ENCODE measurements at regions not wholly inside any gene's neighbourhood (a gene's known extent, or its start where the extent isn't known, plus 50 kb on each side); places are given as distances from the start of the nearest gene placed in this dataset.
"Not testable (repeated sequence)": the region's sequence is repeated elsewhere in the genome, so short reads cannot be mapped to it uniquely, and the experiment has no call there.

DNA sequence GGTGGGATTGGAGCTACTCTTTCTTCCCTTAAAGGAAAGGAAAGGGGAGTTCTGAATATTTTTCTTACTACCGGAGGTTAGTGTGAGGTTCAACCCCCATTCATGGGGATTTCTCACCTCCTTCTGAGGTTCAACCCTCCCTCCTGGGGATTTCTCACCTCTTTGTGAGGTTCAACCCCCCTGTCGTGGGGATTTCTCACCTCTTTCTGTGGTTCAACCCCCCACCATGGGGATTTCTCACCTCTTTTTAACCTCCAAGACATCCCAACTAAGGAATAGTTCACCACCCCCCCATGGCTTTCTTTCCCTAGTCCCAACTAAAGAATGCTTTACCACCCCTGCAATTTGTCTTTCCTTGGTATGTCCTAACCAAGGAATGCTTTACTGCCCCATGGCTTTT lies 520.3 kb downstream of the EDEM1 start:
- H3K36me3 ChIP-seq (ENCODE audit: control insufficient read depth in 2 of 2, insufficient read depth in 2 of 2, low read length in 2 of 2): no peaks in the 10 kb centered on the region
- no peak overlapping the region for H3K9ac ChIP-seq (ENCODE audit: low read depth in 1 of 2, low read length in 2 of 2)
- no peak overlapping the region for H3K4me3 ChIP-seq (ENCODE audit: low read length in 2 of 2)
- H3K9me3 ChIP-seq (ENCODE audit: control insufficient read depth in 2 of 2, low read length in 2 of 2): no peaks in the 10 kb centered on the region
- H3K4me1 ChIP-seq (ENCODE audit: control insufficient read depth in 2 of 2, insufficient read depth in 2 of 2, low read length in 2 of 2): no peaks in the 10 kb centered on the region
- no peak overlapping the region for H3K27ac ChIP-seq (ENCODE audit: low read depth in 2 of 2, low read length in 2 of 2)
- no peaks in the 10 kb centered on the region for H3K27me3 ChIP-seq (ENCODE audit: control insufficient read depth in 2 of 2, insufficient read depth in 2 of 2, low read length in 2 of 2)

GRCh38 chr3:5709714-5710113 lies 522.2 kb downstream of the EDEM1 start:
- Histone ChIP-seq H3K9me3 (ENCODE audit: control insufficient read depth in 2 of 2, low read length in 2 of 2) (no peaks in the 10 kb centered on the region), H3K36me3 (ENCODE audit: control insufficient read depth in 2 of 2, insufficient read depth in 2 of 2, low read length in 2 of 2) (no peaks in the 10 kb centered on the region), H3K27ac (ENCODE audit: low read depth in 2 of 2, low read length in 2 of 2) (no peak overlapping the region), H3K9ac (ENCODE audit: low read depth in 1 of 2, low read length in 2 of 2) (no peak overlapping the region), H3K27me3 (ENCODE audit: control insufficient read depth in 2 of 2, insufficient read depth in 2 of 2, low read length in 2 of 2) (no peaks in the 10 kb centered on the region), H3K4me1 (ENCODE audit: control insufficient read depth in 2 of 2, insufficient read depth in 2 of 2, low read length in 2 of 2) (no peaks in the 10 kb centered on the region), H3K4me3 (ENCODE audit: low read length in 2 of 2) (no peak overlapping the region)

- Histone ChIP-seq H3K27ac (ENCODE audit: low read depth in 2 of 2, low read length in 2 of 2) (no peak overlapping the region), H3K4me1 (ENCODE audit: control insufficient read depth in 2 of 2, insufficient read depth in 2 of 2, low read length in 2 of 2) (no peaks in the 10 kb centered on the region), H3K27me3 (ENCODE audit: control insufficient read depth in 2 of 2, insufficient read depth in 2 of 2, low read length in 2 of 2) (no peaks in the 10 kb centered on the region), H3K9me3 (ENCODE audit: control insufficient read depth in 2 of 2, low read length in 2 of 2) (no peaks in the 10 kb centered on the region), H3K36me3 (ENCODE audit: control insufficient read depth in 2 of 2, insufficient read depth in 2 of 2, low read length in 2 of 2) (no peaks in the 10 kb centered on the region), H3K4me3 (ENCODE audit: low read length in 2 of 2) (no peak overlapping the region), H3K9ac (ENCODE audit: low read depth in 1 of 2, low read length in 2 of 2) (no peak overlapping the region)
These were observed 523.2 kb downstream of the EDEM1 start for GRCh38 chr3:5710718-5711117.

GRCh38 chr3:5717254-5717653 lies 529.7 kb downstream of the EDEM1 start:
- Histone ChIP-seq H3K27ac (ENCODE audit: low read depth in 2 of 2, low read length in 2 of 2) (no peak overlapping the region), H3K36me3 (ENCODE audit: control insufficient read depth in 2 of 2, insufficient read depth in 2 of 2, low read length in 2 of 2) (no peaks in the 10 kb centered on the region), H3K9me3 (ENCODE audit: control insufficient read depth in 2 of 2, low read length in 2 of 2) (no peaks in the 10 kb centered on the region), H3K4me1 (ENCODE audit: control insufficient read depth in 2 of 2, insufficient read depth in 2 of 2, low read length in 2 of 2) (no peaks in the 10 kb centered on the region), H3K4me3 (ENCODE audit: low read length in 2 of 2) (no peak overlapping the region), H3K27me3 (ENCODE audit: control insufficient read depth in 2 of 2, insufficient read depth in 2 of 2, low read length in 2 of 2) (no peaks in the 10 kb centered on the region), H3K9ac (ENCODE audit: low read depth in 1 of 2, low read length in 2 of 2) (no peak overlapping the region)

- not testable (repeated sequence) for H3K9ac ChIP-seq (ENCODE audit: low read depth in 1 of 2, low read length in 2 of 2); H3K27ac ChIP-seq (ENCODE audit: low read depth in 2 of 2, low read length in 2 of 2); H3K4me1 ChIP-seq (ENCODE audit: control insufficient read depth in 2 of 2, insufficient read depth in 2 of 2, low read length in 2 of 2); H3K36me3 ChIP-seq (ENCODE audit: control insufficient read depth in 2 of 2, insufficient read depth in 2 of 2, low read length in 2 of 2); H3K9me3 ChIP-seq (ENCODE audit: control insufficient read depth in 2 of 2, low read length in 2 of 2); H3K4me3 ChIP-seq (ENCODE audit: low read length in 2 of 2); H3K27me3 ChIP-seq (ENCODE audit: control insufficient read depth in 2 of 2, insufficient read depth in 2 of 2, low read length in 2 of 2)
These were observed 532.2 kb downstream of the EDEM1 start for GRCh38 chr3:5719668-5720067.

- H3K9me3 ChIP-seq (ENCODE audit: control insufficient read depth in 2 of 2, low read length in 2 of 2): no peaks in the 10 kb centered on the region
- H3K27ac ChIP-seq (ENCODE audit: low read depth in 2 of 2, low read length in 2 of 2): no peak overlapping the region
- peaks cover 0 to 6% of the 10 kb centered on the region in 2 donors for H3K4me1 ChIP-seq (ENCODE audit: control insufficient read depth in 2 of 2, insufficient read depth in 2 of 2, low read length in 2 of 2)
- no peaks in the 10 kb centered on the region for H3K36me3 ChIP-seq (ENCODE audit: control insufficient read depth in 2 of 2, insufficient read depth in 2 of 2, low read length in 2 of 2)
- no peak overlapping the region for H3K4me3 ChIP-seq (ENCODE audit: low read length in 2 of 2)
- H3K27me3 ChIP-seq (ENCODE audit: control insufficient read depth in 2 of 2, insufficient read depth in 2 of 2, low read length in 2 of 2): no peaks in the 10 kb centered on the region
- no peak overlapping the region for H3K9ac ChIP-seq (ENCODE audit: low read depth in 1 of 2, low read length in 2 of 2)
These were observed 538.3 kb downstream of the EDEM1 start for GRCh38 chr3:5725801-5726200.

DNA sequence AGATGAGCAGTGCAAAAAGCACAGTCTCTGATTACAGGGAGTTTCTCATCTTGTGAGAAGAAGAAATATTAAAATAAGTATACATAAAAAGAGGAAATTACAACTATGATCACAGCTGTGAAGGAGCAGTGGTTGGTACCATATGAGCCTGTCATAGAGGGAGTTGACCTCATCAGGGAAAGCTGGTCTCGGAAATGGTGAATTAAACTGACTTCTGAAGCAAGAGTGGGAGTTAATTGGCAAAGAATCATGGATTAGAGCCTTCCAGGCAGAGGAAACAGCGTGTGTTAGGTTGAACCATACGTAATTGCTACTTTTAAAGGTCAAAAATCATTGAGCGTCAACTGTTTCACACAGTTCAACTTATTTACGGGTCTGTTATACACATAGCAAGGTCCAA lies 539.1 kb downstream of the EDEM1 start:
- Histone ChIP-seq H3K27ac (ENCODE audit: low read depth in 2 of 2, low read length in 2 of 2) (no peak overlapping the region), H3K27me3 (ENCODE audit: control insufficient read depth in 2 of 2, insufficient read depth in 2 of 2, low read length in 2 of 2) (no peaks in the 10 kb centered on the region), H3K4me1 (ENCODE audit: control insufficient read depth in 2 of 2, insufficient read depth in 2 of 2, low read length in 2 of 2) (peaks cover 0 to 6% of the 10 kb centered on the region in 2 donors), H3K9me3 (ENCODE audit: control insufficient read depth in 2 of 2, low read length in 2 of 2) (no peaks in the 10 kb centered on the region), H3K4me3 (ENCODE audit: low read length in 2 of 2) (no peak overlapping the region), H3K9ac (ENCODE audit: low read depth in 1 of 2, low read length in 2 of 2) (no peak overlapping the region), H3K36me3 (ENCODE audit: control insufficient read depth in 2 of 2, insufficient read depth in 2 of 2, low read length in 2 of 2) (no peaks in the 10 kb centered on the region)

GRCh38 chr3:5727743-5728484 lies 540.4 kb downstream of the EDEM1 start:
- H3K9me3 ChIP-seq (ENCODE audit: control insufficient read depth in 2 of 2, low read length in 2 of 2): no peaks in the 10 kb centered on the region
- H3K9ac ChIP-seq (ENCODE audit: low read depth in 1 of 2, low read length in 2 of 2): no peak overlapping the region
- H3K4me3 ChIP-seq (ENCODE audit: low read length in 2 of 2): no peak overlapping the region
- no peaks in the 10 kb centered on the region for H3K36me3 ChIP-seq (ENCODE audit: control insufficient read depth in 2 of 2, insufficient read depth in 2 of 2, low read length in 2 of 2)
- H3K4me1 ChIP-seq (ENCODE audit: control insufficient read depth in 2 of 2, insufficient read depth in 2 of 2, low read length in 2 of 2): peaks cover 0 to 6% of the 10 kb centered on the region in 2 donors
- no peaks in the 10 kb centered on the region for H3K27me3 ChIP-seq (ENCODE audit: control insufficient read depth in 2 of 2, insufficient read depth in 2 of 2, low read length in 2 of 2)
- no peak overlapping the region for H3K27ac ChIP-seq (ENCODE audit: low read depth in 2 of 2, low read length in 2 of 2)

DNA sequence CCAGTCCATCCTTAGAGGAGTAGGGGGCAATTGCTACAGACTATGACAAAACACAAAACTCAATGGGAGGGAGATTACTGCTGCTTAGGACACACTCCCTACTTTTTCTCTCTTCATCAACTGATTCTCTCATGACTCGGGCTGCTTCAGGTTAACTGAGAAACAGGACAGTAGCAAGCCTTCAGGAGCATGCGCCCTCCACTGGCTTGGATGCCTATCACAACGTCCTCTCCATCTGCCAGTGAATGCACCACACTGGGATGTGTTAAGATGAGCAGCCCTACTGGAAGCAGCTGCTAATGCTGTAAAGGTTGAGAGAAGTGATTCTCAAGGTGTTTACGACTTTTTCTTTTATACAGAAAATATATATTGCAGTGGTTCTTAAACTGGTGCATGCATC lies 542.3 kb downstream of the EDEM1 start:
- H3K4me1 ChIP-seq (ENCODE audit: control insufficient read depth in 2 of 2, insufficient read depth in 2 of 2, low read length in 2 of 2): peaks cover 0 to 6% of the 10 kb centered on the region in 2 donors
- no peaks in the 10 kb centered on the region for H3K9me3 ChIP-seq (ENCODE audit: control insufficient read depth in 2 of 2, low read length in 2 of 2)
- no peaks in the 10 kb centered on the region for H3K27me3 ChIP-seq (ENCODE audit: control insufficient read depth in 2 of 2, insufficient read depth in 2 of 2, low read length in 2 of 2)
- no peak overlapping the region for H3K9ac ChIP-seq (ENCODE audit: low read depth in 1 of 2, low read length in 2 of 2)
- no peaks in the 10 kb centered on the region for H3K36me3 ChIP-seq (ENCODE audit: control insufficient read depth in 2 of 2, insufficient read depth in 2 of 2, low read length in 2 of 2)
- H3K27ac ChIP-seq (ENCODE audit: low read depth in 2 of 2, low read length in 2 of 2): no peak overlapping the region
- no peak overlapping the region for H3K4me3 ChIP-seq (ENCODE audit: low read length in 2 of 2)

DNA sequence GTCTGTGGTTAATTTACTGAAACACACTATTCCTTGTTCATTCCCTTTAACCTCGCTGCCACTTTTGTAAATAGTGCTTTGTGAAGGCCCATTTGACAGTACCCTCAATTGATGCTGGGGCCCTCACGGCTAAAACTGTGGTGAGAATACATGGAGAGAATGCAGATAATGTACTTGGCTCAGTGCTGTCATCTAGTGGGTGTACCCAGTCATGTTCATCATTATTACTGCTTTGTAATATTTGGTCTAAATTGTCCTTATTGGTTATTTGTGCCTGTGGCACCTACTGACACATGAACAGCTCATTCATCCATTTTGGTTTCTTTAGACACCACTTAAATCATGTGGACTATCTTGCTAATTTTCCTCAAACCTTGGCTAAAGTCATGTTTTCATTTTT lies 543.6 kb downstream of the EDEM1 start:
- H3K27me3 ChIP-seq (ENCODE audit: control insufficient read depth in 2 of 2, insufficient read depth in 2 of 2, low read length in 2 of 2): no peaks in the 10 kb centered on the region
- H3K36me3 ChIP-seq (ENCODE audit: control insufficient read depth in 2 of 2, insufficient read depth in 2 of 2, low read length in 2 of 2): no peaks in the 10 kb centered on the region
- peaks cover 0 to 6% of the 10 kb centered on the region in 2 donors for H3K4me1 ChIP-seq (ENCODE audit: control insufficient read depth in 2 of 2, insufficient read depth in 2 of 2, low read length in 2 of 2)
- H3K27ac ChIP-seq (ENCODE audit: low read depth in 2 of 2, low read length in 2 of 2): no peak overlapping the region
- H3K4me3 ChIP-seq (ENCODE audit: low read length in 2 of 2): no peak overlapping the region
- H3K9me3 ChIP-seq (ENCODE audit: control insufficient read depth in 2 of 2, low read length in 2 of 2): no peaks in the 10 kb centered on the region
- H3K9ac ChIP-seq (ENCODE audit: low read depth in 1 of 2, low read length in 2 of 2): no peak overlapping the region

Data from mucosa of rectum (tissue), 2 donors.